ENCODE measurements at regions not wholly inside any gene's neighbourhood (a gene's known extent, or its start where the extent isn't known, plus 50 kb on each side); places are given as distances from the start of the nearest gene placed in this dataset.

DNA sequence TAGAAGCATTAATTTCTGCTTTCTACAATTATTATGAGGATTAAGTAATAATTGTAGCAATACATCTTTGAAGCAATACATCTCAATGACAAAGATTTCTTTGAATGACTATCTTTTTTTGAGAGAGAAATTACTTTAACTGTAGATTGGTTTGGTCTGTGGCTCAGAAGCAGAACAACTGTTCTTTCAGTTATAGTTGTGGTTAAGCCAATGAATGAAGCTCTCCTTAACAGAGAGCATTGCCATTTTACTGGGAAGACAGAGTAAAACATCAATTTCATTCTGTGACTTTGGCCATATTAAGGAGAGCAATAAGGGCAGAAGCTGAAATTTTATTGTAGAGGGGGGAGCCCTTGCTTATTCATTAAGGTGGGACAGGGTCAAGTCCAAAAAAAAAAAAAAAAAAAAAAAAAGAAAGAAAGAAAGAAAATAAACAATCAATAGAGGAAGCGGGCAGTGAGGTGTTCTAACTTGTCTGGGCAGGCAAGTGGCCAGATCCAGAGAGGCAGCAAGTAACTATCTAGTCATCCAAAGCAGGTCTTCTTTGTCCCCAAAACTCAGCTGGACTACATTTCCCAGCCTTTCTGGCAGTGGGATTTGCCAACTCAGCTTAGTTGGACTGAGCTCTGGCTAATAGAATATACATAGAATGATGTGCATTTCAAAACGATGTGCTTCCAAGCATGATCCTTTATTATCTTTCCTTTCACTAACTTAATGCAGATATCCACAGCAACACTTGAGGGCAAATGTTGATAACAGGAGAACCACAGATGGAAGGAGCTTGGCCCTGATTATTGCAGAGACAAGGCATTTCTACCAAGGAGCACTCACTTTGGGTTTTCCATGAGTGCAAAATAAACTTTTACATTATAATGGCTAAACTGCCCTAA is 462.7 kb upstream of the CDH20 start:
- ChIA-PET CTCF (no interaction called here), POLR2A (no interaction called here)
- Mint-ChIP-seq H3K9me3 (ENCODE audit: unreplicated experiment) (no peaks in the 10 kb centered on the region), H3K27ac (ENCODE audit: unreplicated experiment) (no peak overlapping the region), H3K4me3 (ENCODE audit: unreplicated experiment) (no peak overlapping the region), H3K4me1 (ENCODE audit: low read depth, unreplicated experiment) (no peaks in the 10 kb centered on the region), H3K36me3 (ENCODE audit: insufficient read depth, unreplicated experiment) (no peaks in the 10 kb centered on the region), H3K27me3 (ENCODE audit: insufficient read depth, unreplicated experiment) (peaks cover 2% of the 10 kb centered on the region)
- DNase-seq = no peak
- TF ChIP-seq, protein P1, sequence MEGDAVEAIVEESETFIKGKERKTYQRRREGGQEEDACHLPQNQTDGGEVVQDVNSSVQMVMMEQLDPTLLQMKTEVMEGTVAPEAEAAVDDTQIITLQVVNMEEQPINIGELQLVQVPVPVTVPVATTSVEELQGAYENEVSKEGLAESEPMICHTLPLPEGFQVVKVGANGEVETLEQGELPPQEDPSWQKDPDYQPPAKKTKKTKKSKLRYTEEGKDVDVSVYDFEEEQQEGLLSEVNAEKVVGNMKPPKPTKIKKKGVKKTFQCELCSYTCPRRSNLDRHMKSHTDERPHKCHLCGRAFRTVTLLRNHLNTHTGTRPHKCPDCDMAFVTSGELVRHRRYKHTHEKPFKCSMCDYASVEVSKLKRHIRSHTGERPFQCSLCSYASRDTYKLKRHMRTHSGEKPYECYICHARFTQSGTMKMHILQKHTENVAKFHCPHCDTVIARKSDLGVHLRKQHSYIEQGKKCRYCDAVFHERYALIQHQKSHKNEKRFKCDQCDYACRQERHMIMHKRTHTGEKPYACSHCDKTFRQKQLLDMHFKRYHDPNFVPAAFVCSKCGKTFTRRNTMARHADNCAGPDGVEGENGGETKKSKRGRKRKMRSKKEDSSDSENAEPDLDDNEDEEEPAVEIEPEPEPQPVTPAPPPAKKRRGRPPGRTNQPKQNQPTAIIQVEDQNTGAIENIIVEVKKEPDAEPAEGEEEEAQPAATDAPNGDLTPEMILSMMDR (IDR thresholded peaks at IDR 0.05; ENCODE audit: insufficient read depth in 1 of 2, low read depth in 1 of 2, low read length in 1 of 2, severe bottlenecking in 1 of 2, unreplicated experiment in 1 of 2) = no peak
- Histone ChIP-seq H3K36me3 (ENCODE audit: control insufficient read depth, insufficient read depth, low read length) (no peaks in the 10 kb centered on the region), H3K9me3 (no peaks in the 10 kb centered on the region), H3K27me3 (replicated peaks; ENCODE audit: control insufficient read depth, insufficient read depth, low read length) (no peaks in the 10 kb centered on the region), H3K4me3 (ENCODE audit: low read depth, low read length) (no peak overlapping the region), H3K4me1 (no peaks in the 10 kb centered on the region)
- BruUV-seq (replicated peaks) = no TSS peak
- intact Hi-C loops (cut with micrococcal nuclease; ENCODE audit: unreplicated experiment) = no loop called here

- Histone ChIP-seq H3K4me3 (ENCODE audit: low read depth, low read length) (no peak overlapping the region), H3K4me1 (no peaks in the 10 kb centered on the region), H3K9me3 (no peaks in the 10 kb centered on the region), H3K27me3 (replicated peaks; ENCODE audit: control insufficient read depth, insufficient read depth, low read length) (no peaks in the 10 kb centered on the region), H3K36me3 (ENCODE audit: control insufficient read depth, insufficient read depth, low read length) (no peaks in the 10 kb centered on the region)
- BruUV-seq (replicated peaks) = no TSS peak
- POLR2A ChIA-PET = no interaction called here
- no peak overlapping the region for H3K27ac Mint-ChIP-seq (ENCODE audit: unreplicated experiment)
- peaks cover 2% of the 10 kb centered on the region for H3K27me3 Mint-ChIP-seq (ENCODE audit: insufficient read depth, unreplicated experiment)
- TF ChIP-seq, protein P1 (IDR thresholded peaks at IDR 0.05; ENCODE audit: insufficient read depth in 1 of 2, low read depth in 1 of 2, low read length in 1 of 2, severe bottlenecking in 1 of 2, unreplicated experiment in 1 of 2) = no peak
- no peak for DNase-seq
- H3K9me3 Mint-ChIP-seq (ENCODE audit: unreplicated experiment) = no peaks in the 10 kb centered on the region
- no peaks in the 10 kb centered on the region for H3K4me1 Mint-ChIP-seq (ENCODE audit: low read depth, unreplicated experiment)
- H3K36me3 Mint-ChIP-seq (ENCODE audit: insufficient read depth, unreplicated experiment) = no peaks in the 10 kb centered on the region
- CTCF ChIA-PET = no interaction called here
- no peak overlapping the region for H3K4me3 Mint-ChIP-seq (ENCODE audit: unreplicated experiment)
- intact Hi-C loops (cut with micrococcal nuclease; ENCODE audit: unreplicated experiment) = no loop called here
Measured at GRCh38 chr18:60872434-60872833, 460.8 kb upstream of the CDH20 start.

- TF ChIP-seq, protein P1 (IDR thresholded peaks at IDR 0.05; ENCODE audit: insufficient read depth in 1 of 2, low read depth in 1 of 2, low read length in 1 of 2, severe bottlenecking in 1 of 2, unreplicated experiment in 1 of 2) = no peak
- Histone ChIP-seq H3K36me3 (ENCODE audit: control insufficient read depth, insufficient read depth, low read length) (no peaks in the 10 kb centered on the region), H3K4me1 (no peaks in the 10 kb centered on the region), H3K9me3 (no peaks in the 10 kb centered on the region), H3K4me3 (ENCODE audit: low read depth, low read length) (no peak overlapping the region), H3K27me3 (replicated peaks; ENCODE audit: control insufficient read depth, insufficient read depth, low read length) (no peaks in the 10 kb centered on the region)
- H3K4me3 Mint-ChIP-seq (ENCODE audit: unreplicated experiment) = no peak overlapping the region
- no peaks in the 10 kb centered on the region for H3K36me3 Mint-ChIP-seq (ENCODE audit: insufficient read depth, unreplicated experiment)
- DNase-seq = no peak
- ChIA-PET CTCF (no interaction called here), POLR2A (no interaction called here)
- peaks cover 2% of the 10 kb centered on the region for H3K27me3 Mint-ChIP-seq (ENCODE audit: insufficient read depth, unreplicated experiment)
- no peak overlapping the region for H3K27ac Mint-ChIP-seq (ENCODE audit: unreplicated experiment)
- intact Hi-C loops (cut with micrococcal nuclease; ENCODE audit: unreplicated experiment) = no loop called here
- BruUV-seq (replicated peaks) = no TSS peak
- no peaks in the 10 kb centered on the region for H3K9me3 Mint-ChIP-seq (ENCODE audit: unreplicated experiment)
- H3K4me1 Mint-ChIP-seq (ENCODE audit: low read depth, unreplicated experiment) = no peaks in the 10 kb centered on the region
Measured at GRCh38 chr18:60873708-60874107, 459.5 kb upstream of the CDH20 start.

Measured in Caco-2 (cell line).